ENCODE measurements at regions not wholly inside any gene's neighbourhood (a gene's known extent, or its start where the extent isn't known, plus 50 kb on each side); places are given as distances from the start of the nearest gene placed in this dataset.
"Not testable (repeated sequence)": the region's sequence is repeated elsewhere in the genome, so short reads cannot be mapped to it uniquely, and the experiment has no call there.

DNA sequence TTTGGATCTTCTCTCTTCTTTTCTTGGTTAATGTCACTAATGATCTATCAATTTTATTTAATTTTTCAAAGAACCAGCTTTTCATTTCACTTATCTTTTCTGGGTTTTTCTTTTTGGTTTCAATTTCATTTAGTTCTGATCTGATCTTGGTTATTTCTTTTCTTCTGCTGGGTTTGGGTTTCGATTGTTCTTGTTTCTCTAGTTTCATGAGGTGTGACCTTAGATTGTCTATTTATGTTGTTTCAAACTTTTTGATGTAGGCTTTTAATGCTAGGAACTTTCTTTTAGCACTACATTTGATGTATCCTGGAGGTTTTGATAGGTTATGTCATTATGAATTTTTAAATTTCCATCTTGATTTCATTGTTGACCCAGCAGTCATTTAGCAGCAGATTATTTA, 142.3 kb downstream of the C11orf87 start:
- no peak for DNase-seq

DNA sequence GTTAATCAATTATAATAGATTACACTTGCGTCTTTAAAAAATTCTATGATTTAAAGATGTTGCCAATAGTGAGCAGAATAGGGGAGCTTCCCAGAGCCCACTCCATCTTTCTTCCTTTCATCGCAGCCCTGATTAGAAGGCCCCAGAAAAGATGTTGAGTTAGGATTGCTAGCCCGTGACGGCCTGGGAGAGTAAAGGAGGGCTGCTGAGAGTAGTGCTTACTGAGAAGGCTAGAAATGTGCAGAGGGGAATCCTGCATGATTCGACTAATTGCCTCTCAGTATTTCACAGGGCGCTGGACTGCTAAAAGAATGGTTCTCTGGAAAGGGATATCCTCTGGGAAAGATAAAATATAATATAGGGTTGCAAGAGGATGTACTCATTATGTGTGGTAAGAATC, 160.5 kb downstream of the C11orf87 start:
- DNase-seq = no peak

DNA sequence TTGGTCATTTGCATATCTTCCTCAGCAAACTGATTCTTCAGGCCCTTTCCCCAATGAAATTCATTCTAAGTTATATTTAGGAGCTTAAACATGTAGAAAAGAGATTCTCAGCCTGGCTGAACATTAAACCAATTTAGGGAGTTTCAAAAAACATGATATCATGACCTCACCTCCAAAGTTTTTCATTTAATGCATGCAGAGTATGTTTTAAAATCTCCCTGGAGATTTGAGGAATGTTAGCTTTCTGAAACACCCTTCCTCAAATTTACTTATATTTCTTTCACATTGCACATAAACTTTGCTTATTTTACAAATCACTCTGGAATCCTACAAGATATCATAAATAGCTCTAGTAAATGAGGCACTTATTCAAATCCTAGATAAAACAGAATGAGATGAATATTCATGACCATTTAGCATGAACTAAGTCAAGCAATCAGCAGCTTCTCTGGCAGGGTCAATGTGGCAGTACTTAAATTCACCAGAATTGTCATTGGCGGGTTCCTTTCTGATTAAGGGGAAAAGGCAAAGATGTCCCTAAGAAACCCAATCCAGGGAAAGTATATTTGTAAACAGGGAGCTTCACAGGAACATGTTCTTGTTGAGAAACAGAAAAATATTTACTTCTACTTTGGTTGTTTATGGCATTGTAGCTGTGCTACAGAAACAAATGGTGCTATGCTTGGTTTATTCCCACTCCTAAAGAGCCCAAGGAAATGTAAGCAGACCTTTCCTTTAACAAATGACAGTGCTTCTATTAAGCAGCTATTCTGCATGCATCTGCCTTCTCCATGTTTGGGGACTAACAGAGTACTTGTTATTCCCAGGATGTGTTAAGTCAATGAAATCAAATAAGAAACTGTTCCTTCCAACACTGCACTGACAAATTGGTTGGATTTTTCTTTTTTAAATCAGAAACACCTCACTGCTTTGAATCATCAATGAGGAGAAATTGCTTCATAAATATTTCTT, 162.3 kb downstream of the C11orf87 start:
- DNase-seq = no peak

DNA sequence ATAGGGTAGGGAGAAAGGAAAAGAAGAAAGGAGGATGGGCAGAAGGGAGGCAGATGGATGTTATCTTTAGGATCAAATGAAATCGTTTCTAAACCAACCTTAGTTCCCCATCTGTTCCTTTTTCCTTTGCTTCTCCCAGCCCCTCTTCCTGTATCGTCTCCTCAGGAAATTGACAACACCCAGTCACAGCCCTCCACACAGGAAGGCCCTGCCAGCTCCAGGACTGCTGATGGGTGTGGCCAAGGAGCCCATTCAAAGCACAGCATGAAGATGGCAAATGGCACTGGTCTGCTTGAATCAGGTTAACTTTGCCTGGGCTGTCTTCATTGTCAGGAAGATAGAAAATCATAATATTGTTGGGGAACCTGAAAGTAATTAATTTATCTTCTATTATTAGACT, 164.8 kb downstream of the C11orf87 start:
- no peak for DNase-seq

DNA sequence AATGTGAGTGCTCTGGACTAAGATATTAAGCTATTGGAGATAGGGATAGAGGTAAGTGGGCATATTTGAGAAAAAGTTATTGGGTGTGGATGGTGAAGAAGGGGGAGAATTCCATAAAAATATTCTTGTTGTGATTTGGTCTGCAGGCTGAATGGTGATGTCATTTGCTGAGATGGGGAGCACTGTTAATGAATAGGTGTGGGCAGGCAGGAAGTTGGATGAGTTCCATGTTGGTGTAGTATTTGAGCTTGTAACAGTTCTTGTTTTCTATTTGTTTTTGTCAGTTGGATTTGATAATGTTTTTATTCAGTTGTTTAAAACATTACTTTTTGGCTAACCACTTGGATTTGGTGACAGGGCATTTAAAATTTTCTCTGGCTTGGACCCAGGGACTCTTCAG, 168.8 kb downstream of the C11orf87 start:
- no peak for DNase-seq

DNA sequence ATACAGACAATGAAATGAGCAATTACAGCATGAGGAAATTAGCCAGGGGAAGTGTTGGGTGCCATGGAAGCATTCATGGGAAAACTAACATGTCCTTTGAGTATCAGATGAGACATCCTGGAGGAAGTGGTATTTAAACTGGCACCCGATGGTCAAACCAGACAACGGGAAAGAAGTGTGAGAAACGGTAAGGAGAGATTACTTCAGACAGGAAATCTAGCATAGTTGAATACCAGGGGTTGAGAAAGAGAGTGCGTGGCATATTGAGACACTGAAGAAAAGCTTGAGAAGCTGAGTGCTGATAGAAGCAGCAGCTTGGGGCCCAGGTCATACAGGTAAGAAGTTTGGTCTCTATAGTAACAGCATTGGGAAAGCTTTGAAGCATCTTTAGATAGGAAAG, 175.3 kb downstream of the C11orf87 start:
- no peak for DNase-seq

DNA sequence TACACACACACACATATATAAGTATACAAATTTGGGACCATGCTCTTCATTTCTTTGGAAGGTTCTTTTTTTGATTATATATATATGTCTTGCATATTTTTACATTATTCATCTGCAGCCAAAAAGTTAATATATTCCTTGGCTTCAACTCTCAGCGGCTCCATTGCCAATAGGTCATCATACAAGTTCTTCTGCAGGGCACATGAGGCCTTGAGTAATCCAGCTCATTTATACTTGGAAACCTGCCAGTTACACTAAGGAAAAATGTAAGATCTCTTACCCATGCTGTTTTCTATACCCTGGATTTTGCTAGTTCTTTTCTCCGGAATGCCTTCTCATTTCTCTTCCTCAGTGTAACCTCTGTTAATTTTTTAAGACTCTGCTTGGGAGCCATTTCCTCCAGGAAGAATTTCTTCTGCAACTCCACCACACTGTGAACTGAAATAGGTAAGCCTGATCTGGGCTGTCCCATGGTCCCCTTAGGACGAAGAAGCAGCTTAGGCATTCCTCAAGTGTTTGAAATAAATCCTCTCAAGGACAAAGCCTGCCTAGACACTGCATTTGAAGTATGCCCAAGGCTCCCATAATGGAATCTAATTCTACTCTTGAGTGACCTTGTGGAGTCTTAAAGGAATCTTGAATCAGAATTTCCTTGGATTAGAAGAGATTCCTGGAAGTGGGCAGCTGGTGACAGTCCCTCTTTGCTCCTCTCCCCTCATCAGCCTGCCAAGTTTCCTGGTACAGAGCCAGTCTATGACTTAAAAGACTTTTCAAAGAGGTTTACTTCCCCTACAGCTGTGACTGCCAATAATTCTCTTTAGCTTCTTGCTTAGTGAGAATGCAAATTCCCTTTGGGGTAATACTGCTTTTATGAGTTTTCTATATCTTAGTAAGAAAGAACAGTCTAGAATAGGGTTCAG, 182.8 kb downstream of the C11orf87 start:
- DNase-seq = no peak

DNA sequence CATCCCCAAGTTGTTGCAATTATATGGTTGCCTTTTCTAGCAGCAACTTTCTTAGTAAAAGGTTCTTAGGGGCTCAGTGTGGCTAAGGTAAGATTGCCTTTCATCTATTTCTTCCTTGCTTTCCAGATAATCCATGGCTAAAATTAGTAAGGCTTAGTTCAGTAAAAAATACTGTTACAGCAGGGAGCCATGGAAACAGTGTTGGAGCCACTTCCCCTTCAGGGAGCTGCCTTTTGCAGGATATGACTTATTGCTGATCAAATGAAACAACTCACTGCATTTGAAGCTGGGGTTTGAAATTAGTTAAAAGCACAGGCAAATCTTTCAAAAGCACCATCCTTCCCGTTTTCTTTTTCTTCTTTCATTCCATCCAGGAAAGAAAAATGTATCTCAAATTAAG, 184.3 kb downstream of the C11orf87 start:
- DNase-seq = no peak

DNA sequence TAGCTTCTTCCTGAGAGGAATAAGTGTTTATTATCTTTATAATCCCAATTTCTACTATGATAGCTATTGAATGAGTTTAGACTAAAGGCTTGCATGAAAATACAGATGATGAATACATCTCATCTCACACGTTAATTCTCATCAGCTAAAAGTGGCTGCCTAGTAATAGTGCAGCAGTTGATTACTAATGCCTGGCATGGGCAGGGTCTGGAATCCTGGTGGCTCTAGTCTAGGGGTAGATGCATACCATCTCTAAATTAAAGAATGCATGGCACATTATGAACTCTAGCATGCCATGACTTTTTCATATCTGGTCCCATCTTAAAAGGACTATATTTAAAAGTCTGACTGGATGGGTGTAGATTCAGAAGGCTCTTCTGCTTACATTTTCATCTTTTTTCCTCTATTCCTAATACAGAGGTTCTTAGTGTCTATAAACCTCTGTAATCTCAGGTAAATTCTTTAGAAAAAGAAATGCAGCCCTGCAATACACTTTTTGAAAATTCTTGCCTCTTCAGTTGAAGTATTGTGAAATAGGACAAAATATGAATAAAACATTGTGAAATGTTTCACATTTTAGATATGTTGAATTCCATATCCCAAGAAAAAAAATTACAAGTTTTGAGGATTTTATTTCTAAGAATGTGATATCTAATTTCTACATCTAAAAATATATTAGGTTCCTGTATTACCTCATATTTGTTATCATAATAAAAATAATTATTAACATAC, 187.6 kb downstream of the C11orf87 start:
- no peak for DNase-seq

DNA sequence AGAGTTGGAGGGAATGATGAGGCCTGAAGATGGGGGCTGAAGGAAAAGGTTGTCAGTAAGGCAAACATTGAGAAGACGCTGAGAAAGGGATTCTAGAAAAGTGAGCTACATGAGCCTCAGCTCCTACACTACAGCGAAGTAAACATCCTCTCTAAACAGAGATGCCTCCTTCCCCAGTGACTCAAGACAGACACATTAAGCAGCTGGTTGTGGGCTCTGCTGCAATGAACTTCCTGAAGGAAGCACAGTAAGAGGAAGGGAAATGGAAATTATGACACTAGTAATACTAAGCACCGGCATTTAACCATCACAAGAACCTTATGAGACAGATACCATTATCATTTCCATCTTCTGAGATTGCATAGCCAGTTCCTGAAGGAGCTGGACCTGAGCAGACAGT, 190.5 kb downstream of the C11orf87 start:
- DNase-seq = no peak

DNA sequence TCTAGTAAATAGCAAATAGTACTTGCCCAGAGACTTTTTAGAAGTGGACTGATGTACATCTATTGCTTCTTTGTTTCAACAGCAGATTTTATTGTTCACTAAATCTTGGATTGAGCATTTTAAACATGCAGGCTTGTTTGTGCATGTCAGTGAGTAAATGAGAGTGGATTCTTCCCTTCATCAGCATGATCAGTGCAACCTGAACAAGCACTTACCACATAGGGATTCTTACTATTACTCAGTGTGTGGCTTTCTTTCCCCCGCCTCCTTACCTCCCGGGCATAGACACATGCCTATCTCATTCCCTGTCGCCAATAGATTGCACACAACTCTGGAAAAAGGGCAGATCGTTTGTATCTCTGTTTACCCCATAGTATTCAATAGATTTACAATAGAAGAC, 197.5 kb downstream of the C11orf87 start:
- DNase-seq = no peak

DNA sequence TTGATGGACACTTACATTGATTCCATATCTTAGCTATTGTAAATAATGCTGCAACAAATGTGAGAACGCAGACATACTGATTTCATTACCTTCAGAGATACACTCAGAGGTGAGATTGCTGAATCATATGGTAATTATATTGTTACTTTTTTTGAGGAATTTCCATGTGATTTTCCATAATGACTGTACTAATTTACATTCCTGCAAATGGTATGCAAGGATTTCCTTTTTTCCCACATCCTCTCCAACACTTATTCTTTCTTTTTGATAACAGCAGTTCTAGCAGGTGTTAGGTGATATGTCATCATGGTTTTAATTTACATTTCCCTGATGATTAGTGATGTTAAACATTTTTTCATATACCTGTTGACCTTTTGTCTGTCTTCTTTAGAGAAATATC, 207.7 kb downstream of the C11orf87 start:
- no peak for DNase-seq

DNA sequence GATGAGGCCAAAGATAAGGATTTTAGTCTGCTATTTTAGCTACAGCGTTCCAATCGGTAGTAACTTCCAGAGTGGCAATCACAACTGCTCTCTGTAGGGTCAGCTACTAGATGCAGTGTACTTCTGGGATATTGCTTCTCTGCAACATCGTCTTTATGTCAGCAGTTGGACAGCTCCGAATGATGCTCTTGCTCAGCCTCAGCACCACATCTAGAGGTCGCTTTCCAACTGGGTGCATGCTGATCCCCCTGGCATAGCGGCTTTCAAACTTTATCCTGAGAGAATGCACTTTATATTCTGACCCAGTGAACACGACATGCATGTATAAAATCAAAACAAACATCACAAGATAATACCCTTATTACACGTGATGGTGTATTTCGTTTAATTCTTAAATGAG, 219.6 kb downstream of the C11orf87 start:
- DNase-seq = no peak

DNA sequence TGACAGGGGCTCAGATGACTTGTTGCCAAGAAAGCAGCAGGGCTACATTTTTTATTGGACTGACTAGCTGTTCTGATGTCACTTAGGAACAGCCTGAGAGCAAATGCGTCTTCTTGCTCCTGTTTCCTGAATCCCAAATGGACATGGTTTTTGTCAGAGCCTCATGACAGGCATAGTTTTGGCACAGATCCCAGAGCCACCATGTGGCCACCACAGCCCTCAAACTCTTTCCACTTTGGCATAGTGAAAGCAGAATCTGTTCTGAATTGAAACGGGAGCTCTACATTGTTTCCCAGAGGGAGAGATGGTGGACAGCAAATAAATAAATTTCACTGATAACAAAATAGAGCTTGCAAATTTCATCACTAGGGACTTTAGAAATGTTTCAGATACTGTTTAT, 222.2 kb downstream of the C11orf87 start:
- no peak for DNase-seq

DNA sequence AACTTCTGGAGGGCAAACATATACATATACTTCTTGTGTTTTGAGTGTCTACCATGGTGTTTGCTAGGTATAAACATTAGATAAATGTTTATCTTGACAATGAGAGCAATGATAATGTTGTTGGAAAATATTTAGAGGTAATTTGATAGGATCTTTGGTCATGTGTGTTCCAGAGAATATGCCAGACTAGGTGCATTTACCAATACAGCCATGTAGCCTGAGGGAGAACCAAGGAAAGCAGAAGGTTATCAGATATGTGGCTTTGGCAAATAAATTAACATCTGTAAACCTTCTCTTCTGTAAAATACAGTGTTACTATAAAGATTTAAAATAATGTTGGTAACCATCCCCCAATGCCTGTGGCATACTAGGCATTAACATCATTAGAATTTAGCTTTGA, 226.8 kb downstream of the C11orf87 start:
- no peak for DNase-seq

DNA sequence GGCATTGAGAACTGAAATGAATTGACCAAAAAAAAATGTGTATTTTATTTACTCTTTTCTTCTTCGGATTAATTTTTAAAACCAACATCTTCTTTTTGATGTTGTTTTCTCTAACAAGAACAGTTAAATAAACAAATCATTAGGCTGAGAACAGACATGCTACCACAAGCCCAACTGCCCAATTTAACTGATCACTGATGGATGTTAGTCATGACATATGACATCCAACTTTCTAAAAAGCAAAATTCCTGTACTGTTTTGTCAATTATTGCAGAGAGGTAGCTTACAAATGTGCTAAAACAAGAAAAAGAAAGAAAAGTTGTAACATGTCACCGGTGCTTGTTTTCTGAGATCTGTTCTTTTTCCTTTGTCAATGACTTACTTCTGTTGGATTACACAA, 232.1 kb downstream of the C11orf87 start:
- no peak for DNase-seq

DNA sequence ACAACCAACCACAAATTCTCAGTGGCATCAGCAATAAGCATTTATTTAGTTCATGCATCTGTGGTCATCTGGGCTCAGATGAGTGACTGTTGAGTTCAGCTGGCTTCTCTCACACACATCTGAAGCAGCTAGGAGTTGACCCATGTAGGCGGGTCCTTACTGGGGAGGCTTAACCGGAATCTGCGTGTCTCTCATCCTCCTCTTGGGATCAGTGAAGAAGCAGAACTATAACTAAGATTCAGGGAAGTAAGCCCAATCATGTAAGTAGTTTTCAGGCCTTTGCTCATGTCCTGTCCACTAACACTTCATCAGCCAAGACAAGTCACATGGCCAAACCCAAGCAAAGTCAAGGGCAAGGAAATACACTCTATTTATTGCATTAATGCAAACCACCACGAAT, 236.2 kb downstream of the C11orf87 start:
- DNase-seq = no peak

DNA sequence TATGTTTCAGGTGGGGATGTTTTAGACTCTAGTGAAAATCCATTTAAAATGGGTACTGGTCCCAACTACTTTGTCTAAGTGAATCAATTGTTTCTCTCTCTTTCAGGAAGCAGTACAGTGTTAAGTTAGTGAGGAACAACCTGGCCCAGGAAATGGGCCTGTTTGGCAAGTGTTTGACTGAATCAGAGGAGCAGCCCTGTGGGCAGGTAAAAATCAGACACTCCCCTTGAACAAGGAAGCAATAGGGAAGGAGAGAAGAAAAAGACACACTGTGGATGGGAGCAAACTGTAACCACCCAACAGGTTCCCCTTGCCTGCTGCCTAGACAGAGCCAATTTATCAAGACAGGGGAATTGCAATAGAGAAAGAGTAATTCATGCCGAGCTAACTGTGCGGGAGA, 245.7 kb downstream of the C11orf87 start:
- DNase-seq = no peak

DNA sequence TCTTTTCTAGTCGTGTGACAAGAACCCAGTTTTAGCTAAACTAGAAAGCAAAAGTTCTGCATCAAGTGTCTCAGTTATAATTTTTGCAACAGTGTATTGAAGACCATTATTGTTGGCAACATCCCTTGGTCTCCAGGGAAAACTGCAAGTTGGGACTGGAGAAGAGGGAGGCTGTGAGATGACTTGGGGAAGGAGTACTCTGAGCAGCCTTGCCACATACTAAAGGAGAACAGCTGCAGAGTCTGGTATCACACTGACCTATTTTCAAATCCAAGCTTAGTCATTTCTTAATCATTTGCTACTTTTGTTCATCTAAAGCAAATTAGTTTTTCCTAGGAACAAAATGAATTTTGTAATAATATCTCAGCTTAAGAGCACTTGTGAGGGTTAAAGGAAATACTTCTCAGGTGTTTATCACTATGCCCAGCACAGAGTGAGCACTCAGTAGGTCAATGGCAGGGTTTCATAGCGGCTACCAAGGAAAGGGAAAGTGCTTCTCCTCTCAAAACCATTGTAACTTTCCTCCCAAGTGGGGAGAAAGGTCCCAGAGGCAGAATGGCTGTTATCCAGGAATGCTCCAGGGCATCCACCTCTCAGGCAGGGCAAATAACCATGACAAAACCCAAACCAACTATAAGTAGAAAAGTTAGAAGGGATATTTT, 247.1 kb downstream of the C11orf87 start:
- DNase-seq = no peak

DNA sequence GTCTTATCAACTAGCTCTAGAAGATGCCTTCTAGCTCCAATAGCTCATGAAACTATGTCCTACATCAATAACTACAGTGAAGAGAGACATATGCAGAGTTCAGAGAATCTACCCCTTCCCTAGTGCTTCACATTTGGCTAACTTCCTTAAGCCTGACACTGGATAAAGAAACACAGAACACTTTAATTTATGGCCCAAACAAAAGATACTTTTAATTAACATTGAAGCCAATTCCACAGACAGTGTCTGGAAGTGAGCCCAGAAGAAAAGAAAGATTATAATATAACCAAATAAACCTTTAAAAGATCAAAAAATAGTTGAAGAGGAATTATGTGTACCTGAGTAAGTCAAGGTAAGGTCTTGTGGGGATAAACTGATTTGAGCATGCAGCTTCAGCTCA, 255.2 kb downstream of the C11orf87 start:
- no peak for DNase-seq

DNA sequence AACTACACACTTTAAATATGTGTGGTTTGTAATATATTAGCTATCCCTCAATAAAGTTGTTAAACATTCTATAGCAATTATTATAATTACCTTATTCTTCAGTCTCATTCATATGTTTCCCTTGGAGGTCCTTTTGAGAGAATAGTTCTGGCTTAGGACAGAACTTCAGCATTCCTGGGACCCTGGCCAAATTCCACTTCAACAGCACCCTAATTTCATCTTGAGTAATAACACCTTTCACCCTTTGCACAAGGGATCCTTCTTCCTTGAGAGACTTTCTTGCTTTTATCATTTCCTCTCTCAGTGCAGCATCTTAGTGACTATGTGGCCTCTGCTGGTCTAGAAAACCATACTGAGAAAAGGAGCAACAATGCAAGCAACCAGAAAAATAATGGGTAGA, 255.9 kb downstream of the C11orf87 start:
- DNase-seq = no peak

DNA sequence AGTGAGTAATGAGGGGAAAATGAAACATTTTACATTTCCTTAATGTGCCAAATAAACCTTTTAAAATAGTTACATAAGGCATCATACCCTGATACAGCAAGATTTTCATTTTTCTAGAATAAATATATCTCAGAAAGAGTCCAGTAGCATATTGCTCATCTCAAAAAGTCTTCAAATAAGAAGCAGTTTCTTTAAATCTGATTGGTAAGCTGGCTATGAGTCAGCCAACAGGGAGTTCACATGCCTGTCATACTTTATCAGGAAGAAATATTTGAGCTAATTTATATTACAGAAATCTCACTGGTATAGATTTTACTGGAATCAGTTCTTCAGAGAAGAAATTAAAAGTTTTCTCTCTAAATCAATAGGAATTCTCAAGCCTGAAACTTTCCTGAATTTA, 258.1 kb downstream of the C11orf87 start:
- no peak for DNase-seq

DNA sequence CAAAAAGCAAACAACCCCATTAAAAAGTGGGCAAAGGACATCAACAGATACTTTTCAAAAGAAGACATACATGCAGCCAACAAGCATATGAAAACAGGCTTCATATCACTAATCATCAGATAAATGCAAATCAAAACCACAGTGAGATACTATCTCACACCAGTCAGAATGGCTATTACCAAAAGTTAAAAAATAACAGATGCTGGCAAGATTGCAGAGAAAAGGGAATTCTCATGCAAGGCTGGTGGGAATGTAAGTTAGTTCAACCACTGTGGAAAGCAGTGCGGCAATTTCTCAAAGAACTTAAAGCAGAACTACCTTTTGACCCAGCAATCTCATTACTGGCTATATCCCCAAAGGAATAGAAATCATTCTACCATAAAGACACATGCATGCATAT, 260.8 kb downstream of the C11orf87 start:
- not testable (repeated sequence) for DNase-seq

All from CD4-positive, alpha-beta T cell treated with Interleukin-4 for 4 hours (primary cell).